GM21576 (cell line): ENCODE measurements at regions not wholly inside any gene's neighbourhood (a gene's known extent, or its start where the extent isn't known, plus 50 kb on each side); places are given as distances from the start of the nearest gene placed in this dataset.
"Not testable (repeated sequence)": the region's sequence is repeated elsewhere in the genome, so short reads cannot be mapped to it uniquely, and the experiment has no call there.

Experiments used
- ATAC-seq: cut with Tn5 transposase; IDR thresholded peaks from one replicate; pipeline ENCODE4 v1.9.1; 2021; ENCODE audit warnings: mild to moderate bottlenecking, moderate library complexity; ENCODE audit not compliant: unreplicated experiment

- no peak for ATAC-seq
Measured at GRCh38 chr11:127804747-127805400, 782.5 kb downstream of the ETS1 start.

DNA sequence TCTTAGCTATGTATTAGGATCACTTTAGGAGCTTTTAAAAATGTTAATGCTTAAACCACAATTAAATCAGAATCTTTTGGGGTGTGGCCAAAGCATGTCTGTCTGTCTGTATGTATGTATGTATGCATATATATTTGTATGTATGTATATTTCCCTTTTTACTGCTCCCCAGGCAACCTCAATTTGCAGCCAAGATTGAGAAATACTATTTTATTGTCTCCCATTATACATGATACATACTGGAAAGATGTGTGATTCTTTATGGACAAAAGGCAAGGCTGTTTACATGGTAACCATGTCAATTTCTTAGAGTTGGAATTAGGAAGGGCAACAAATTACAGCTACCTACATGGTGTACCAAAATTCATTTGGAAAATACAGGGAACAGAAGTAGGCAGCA lies 783.6 kb downstream of the ETS1 start:
- ATAC-seq = no peak

- no peak for ATAC-seq
Measured at GRCh38 chr11:127800989-127801688, 786.2 kb downstream of the ETS1 start.

GRCh38 chr11:127795326-127795725 lies 792.0 kb downstream of the ETS1 start:
- ATAC-seq = no peak

- ATAC-seq = no peak
Measured at GRCh38 chr11:127791844-127792243, 791.3 kb upstream of the KIRREL3 start.

DNA sequence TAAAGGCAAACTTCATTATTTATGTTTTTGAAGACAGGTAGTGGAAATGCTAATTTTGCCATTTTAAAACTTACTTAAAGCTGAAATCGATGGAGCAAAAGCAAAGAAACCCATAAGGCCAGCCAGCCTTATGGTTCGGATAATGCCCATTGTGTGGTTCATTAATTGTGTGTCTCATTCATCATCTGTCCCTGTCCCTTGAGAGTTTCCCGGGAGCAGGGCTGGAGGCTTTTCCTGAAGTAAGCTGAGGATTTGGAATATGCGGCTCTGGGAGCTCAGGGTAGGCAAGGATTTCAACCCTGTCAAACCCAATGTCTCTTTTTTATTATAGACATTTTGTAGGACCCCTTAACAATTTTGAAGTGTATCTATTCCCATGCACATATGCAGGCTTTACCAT lies 790.0 kb upstream of the KIRREL3 start:
- no peak for ATAC-seq

DNA sequence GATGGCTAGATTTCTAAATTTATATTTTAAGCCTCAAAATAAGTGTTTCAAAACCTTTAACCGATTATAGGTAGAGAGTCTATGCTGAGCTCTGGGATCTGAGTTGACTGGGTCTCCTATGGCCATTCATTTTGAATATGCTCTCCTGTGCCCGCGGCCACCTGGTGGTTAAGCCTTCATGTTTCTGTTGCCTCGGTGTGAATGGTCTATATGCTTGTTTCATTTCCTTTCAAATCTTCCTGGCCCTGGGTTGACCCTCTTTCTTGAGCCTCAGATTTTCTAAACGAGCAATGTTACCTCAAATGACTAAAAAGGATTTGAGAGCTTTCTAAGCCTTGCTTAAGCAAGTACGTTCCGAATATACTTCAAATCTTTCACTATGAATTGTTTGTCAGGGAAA lies 789.4 kb upstream of the KIRREL3 start:
- peak; percentile 60 for ATAC-seq

GRCh38 chr11:127772938-127773337 lies 772.4 kb upstream of the KIRREL3 start:
- ATAC-seq = not testable (repeated sequence)

GRCh38 chr11:127768931-127769330 lies 768.4 kb upstream of the KIRREL3 start:
- ATAC-seq = not testable (repeated sequence)

DNA sequence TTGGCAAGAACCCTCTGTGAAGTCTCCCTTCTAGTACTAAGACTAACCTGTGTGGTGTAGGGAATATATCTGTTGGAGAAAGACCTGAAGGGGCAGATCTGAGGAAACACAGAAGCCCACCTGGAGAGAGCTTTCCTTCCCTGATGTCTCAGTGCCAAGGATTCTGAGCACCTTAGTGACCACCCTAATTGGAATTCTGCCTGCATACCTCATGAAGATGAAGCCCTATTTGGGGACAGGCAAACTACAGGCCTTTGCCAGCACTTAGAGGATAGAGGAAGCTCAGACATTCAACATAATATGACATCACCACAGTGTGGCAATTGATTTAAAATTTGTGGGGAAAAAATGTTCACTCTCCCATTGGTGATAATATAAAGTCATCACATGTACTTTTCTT lies 766.2 kb upstream of the KIRREL3 start:
- no peak for ATAC-seq

- ATAC-seq = no peak
Measured at GRCh38 chr11:127738771-127739286, 738.3 kb upstream of the KIRREL3 start.

GRCh38 chr11:127737499-127737898 lies 736.9 kb upstream of the KIRREL3 start:
- no peak for ATAC-seq

- ATAC-seq = no peak
Measured at GRCh38 chr11:127733552-127733951, 733.0 kb upstream of the KIRREL3 start.

- no peak for ATAC-seq
Measured at GRCh38 chr11:127726367-127726766, 725.8 kb upstream of the KIRREL3 start.

- ATAC-seq = no peak
Measured at GRCh38 chr11:127723714-127724113, 723.1 kb upstream of the KIRREL3 start.

DNA sequence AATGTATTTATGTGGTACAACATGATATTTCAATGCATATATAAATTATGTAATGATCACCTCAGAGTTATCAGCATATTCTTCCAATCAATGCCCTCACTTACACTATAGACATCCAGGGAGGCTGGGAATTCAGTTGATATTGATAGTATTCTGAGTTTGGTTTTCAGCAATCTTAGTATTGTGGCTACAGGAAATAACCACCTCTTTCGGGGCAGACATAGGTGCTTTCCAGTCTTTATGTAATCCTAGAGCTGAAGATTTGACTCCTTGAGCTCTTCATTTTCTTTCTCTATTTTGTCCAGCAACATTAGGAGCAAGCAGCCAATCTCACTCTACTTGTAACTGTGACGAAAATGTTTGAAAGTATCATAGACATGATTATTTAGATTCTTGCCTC lies 712.7 kb upstream of the KIRREL3 start:
- no peak for ATAC-seq

- ATAC-seq = no peak
Measured at GRCh38 chr11:127711748-127712147, 711.2 kb upstream of the KIRREL3 start.

DNA sequence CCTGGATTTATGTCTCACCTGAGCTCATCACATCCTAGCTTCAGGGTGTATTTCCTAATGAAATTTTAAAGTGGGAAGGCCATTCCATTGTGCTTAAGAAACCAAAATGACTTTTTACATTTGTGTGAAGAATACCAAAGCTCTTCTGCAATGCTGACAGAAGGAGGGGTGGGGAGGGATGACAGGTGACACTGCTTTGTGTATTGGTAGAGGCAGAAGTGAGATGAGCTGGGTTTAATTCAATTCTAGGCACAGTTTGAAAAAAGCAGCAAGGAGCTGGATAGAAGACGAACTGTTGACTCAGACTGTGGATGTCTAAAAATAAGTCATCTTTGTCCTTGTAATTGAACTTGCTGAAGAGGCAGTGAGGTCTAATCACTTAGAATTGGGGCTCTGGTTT lies 710.3 kb upstream of the KIRREL3 start:
- ATAC-seq = no peak

DNA sequence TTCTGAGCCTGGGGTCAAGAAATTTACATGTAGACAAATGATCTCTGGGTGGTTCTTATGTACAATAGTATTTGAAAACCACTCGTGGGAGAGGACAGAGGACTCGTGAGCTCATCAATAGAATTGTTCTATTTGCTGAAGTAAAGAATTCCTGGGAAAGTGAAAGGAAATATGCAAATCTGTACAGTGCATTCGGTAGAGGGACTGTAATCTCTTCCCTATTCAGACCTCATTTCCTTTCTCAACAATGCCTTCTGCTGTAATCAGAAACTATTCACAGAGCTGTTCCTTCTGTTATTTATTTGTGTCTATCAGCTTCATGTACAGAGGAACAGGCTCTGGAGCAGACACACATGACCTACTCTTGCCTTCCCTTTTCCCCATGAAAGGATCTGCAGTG lies 709.4 kb upstream of the KIRREL3 start:
- no peak for ATAC-seq

DNA sequence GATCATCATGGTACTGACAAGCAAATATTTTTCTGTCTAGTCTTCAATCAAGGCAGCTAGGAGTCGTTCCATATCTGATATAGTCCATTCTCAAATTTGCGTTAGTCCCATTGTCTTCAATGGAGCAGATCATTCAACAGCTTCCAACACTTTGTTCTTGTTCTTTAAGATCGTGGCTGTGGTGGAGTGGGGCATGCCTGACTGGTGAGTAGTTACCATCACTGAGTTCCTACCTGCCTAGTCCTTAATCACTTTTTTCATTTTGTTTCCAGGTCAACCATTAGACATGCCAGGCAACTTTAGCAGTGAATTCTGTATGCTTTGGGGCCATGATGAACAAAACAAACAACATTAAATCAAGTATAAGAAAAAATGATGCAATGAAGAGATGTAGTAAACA lies 693.1 kb upstream of the KIRREL3 start:
- ATAC-seq = no peak

DNA sequence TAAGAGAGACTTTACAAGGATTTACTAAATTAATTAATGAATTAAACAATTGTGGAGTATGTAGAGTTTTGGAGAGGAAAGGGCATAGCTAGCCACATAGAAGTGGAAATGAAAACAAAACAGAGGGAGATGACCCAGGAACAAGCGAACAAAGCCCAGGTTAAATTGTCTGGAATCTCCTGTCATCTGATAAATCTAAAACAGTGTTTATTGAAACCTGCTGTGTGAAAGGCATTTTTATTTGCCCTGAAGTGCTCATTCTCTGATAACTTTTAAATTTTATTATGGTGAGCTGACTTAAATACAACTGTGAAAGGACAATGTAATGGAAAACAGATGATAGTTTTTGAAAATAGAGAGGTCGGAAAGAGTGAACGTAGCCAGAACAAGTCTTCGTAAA lies 682.8 kb upstream of the KIRREL3 start:
- ATAC-seq = no peak

- no peak for ATAC-seq
Measured at GRCh38 chr11:127679816-127680545, 679.4 kb upstream of the KIRREL3 start.
